Inferior parietal cortex (tissue), 1 donor: ENCODE measurements at regions not wholly inside any gene's neighbourhood (a gene's known extent, or its start where the extent isn't known, plus 50 kb on each side); places are given as distances from the start of the nearest gene placed in this dataset.

Source experiments
- DNase-seq: peaks from one replicate; pipeline ENCODE4 v3.0.0-alpha.2; 2016; ENCODE audit errors: extremely low spot score

- DNase-seq = no peak
Observed at GRCh38 chr3:72185549-72186399, 400.8 kb upstream of the PROK2 start.

GRCh38 chr3:72183489-72183888, 398.5 kb upstream of the PROK2 start:
- DNase-seq = no peak

- no peak for DNase-seq
Observed at GRCh38 chr3:72182206-72182605, 397.3 kb upstream of the PROK2 start.

GRCh38 chr3:72181251-72181650, 396.3 kb upstream of the PROK2 start:
- no peak for DNase-seq

GRCh38 chr3:72180405-72180804, 395.5 kb upstream of the PROK2 start:
- no peak for DNase-seq

GRCh38 chr3:72179107-72179464, 394.1 kb upstream of the PROK2 start:
- DNase-seq = no peak

GRCh38 chr3:72178463-72179106, 393.6 kb upstream of the PROK2 start:
- no peak for DNase-seq

GRCh38 chr3:72177075-72178050, 392.4 kb upstream of the PROK2 start:
- no peak for DNase-seq

- DNase-seq = no peak
Observed at GRCh38 chr3:72176537-72177041, 391.6 kb upstream of the PROK2 start.

- DNase-seq = no peak
Observed at GRCh38 chr3:72175296-72175858, 390.4 kb upstream of the PROK2 start.

- DNase-seq = no peak
Observed at GRCh38 chr3:72174890-72175289, 389.9 kb upstream of the PROK2 start.

GRCh38 chr3:72174040-72174439, 389.1 kb upstream of the PROK2 start:
- DNase-seq = no peak

GRCh38 chr3:72171946-72172345, 387.0 kb upstream of the PROK2 start:
- no peak for DNase-seq

- DNase-seq = peak; percentile 78
Observed at GRCh38 chr3:72171463-72171881, 386.5 kb upstream of the PROK2 start.

GRCh38 chr3:72169561-72170472, 384.9 kb upstream of the PROK2 start:
- DNase-seq = no peak

- no peak for DNase-seq
Observed at GRCh38 chr3:72169120-72169519, 384.2 kb upstream of the PROK2 start.

- DNase-seq = no peak
Observed at GRCh38 chr3:72165808-72166207, 380.9 kb upstream of the PROK2 start.

GRCh38 chr3:72165317-72165716, 380.4 kb upstream of the PROK2 start:
- no peak for DNase-seq

- DNase-seq = no peak
Observed at GRCh38 chr3:72164635-72164978, 379.7 kb upstream of the PROK2 start.

GRCh38 chr3:72163809-72164634, 379.1 kb upstream of the PROK2 start:
- DNase-seq = no peak
